Aorta (tissue), 5 donors: ENCODE measurements at regions not wholly inside any gene's neighbourhood (a gene's known extent, or its start where the extent isn't known, plus 50 kb on each side); places are given as distances from the start of the nearest gene placed in this dataset.

Source experiments
- ATAC-seq: fragments of 200-7000 bp; cut with Tn5 transposase; one replicate; pipeline ENCODE4 v1.9.1; 2022; ENCODE audit warnings: moderate library complexity; ENCODE audit not compliant: low FRiP score
- DNase-seq, 2 donors: peaks; one replicate each; pipeline ENCODE4 v3.0.0-alpha.2; 2020
- H3K27ac ChIP-seq, 2 donors: one replicate each; pipeline ENCODE4 v1.5.1; 2013; ENCODE audit warnings: low read length in 2 of 2, mild to moderate bottlenecking in 2 of 2, moderate library complexity in 2 of 2, control low read depth in 1 of 2, inconsistent platforms in 1 of 2, low read depth in 1 of 2
- H3K27me3 ChIP-seq, 2 donors: one replicate each; pipeline ENCODE4 v1.6.1; 2013; ENCODE audit warnings: control low read depth in 1 of 2, low read length in 1 of 2, mild to moderate bottlenecking in 1 of 2, moderate library complexity in 1 of 2; ENCODE audit not compliant: insufficient read depth in 2 of 2, control insufficient read depth in 1 of 2
- H3K36me3 ChIP-seq, 2 donors: one replicate each; pipeline ENCODE4 v1.6.1; 2013; ENCODE audit warnings: control low read depth in 1 of 2, low read length in 1 of 2, mild to moderate bottlenecking in 1 of 2; ENCODE audit not compliant: insufficient read depth in 2 of 2, control insufficient read depth in 1 of 2
- H3K4me1 ChIP-seq, 2 donors: one replicate each; pipeline ENCODE4 v1.6.1; 2013; ENCODE audit warnings: low read length in 2 of 2, control low read depth in 1 of 2, mild to moderate bottlenecking in 1 of 2, moderate library complexity in 1 of 2; ENCODE audit not compliant: insufficient read depth in 2 of 2, control insufficient read depth in 1 of 2
- H3K4me3 ChIP-seq, 2 donors: one replicate each; pipeline ENCODE4 v1.5.1; 2013; ENCODE audit warnings: low read length in 2 of 2, control low read depth in 1 of 2, mild to moderate bottlenecking in 1 of 2
- H3K9me3 ChIP-seq: one replicate; pipeline ENCODE4 v1.6.1; 2013; ENCODE audit warnings: mild to moderate bottlenecking, low read length; ENCODE audit not compliant: control insufficient read depth
- WGBS, 2 donors: extraction: QIAGEN DNeasy Blood & Tissue Kit; methylation state at CpG; one replicate each; pipeline ENCODE4 v1.1.7; 2013; 5-methylcytosine and 5-hydroxymethylcytosine counted together
- intact Hi-C, 2 donors: fragments of 100-400 bp; cut with DNase I; formaldehyde crosslinking; loops; one replicate each; pipeline versions ENCODE4 v1.14.2 to v1.15.0; 2022
- donor health status: healthy with polysubstance abuse.
- donor health status: Bipolar disorder and iron deficiency.
- donor health status: DM: no; HTN: no; CAD: no.
- donor health status: DM: no; HTN: no; CAD: no.
- donor health status: DM: yes; HTN: yes; CAD: no.

DNA sequence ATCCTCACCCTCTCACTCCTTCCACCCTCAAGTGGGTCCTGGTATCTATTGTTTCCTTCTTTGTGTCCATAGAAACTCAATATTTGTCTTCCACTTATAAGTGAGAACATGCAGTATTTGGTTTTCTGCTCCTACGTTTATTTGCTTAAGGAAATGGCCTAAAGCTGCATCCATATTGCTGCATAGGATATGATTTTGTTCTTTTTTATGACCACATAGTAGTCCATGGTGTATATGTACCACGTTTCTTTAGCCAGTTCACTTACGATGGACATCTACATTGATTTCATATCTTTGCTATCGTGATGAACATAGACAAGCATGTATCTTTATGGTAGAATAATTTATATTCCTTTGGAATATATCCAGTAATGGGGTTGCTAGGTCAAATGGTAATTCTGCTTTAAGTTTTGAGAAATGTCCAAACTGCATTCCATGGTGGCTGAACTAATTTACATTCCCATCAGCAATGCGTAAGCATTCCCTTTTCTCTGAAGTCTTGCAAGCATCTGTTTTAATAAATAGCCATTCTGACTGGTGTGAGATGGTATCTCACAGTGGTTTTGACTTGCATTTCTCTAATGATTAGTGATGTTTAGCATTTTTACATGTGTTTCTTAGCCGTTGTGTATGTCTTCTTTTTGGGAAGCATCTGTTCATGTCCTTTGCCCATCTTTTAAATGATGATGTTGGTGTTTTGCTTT lies 650.2 kb downstream of the ZNF385D start:
- H3K9me3 ChIP-seq: no peaks in the 10 kb centered on the region
- intact Hi-C loops: no loop called here
- peaks cover 0 to 2% of the 10 kb centered on the region in 2 donors for H3K27me3 ChIP-seq
- DNase-seq (no peak), ATAC-seq (no peak)
- WGBS, 2 donors: 83 to 85% methylated on average over 6 of the region's 6 CpGs
- no peak overlapping the region for H3K27ac ChIP-seq
- H3K36me3 ChIP-seq: no peaks in the 10 kb centered on the region
- H3K4me3 ChIP-seq: no peak overlapping the region
- no peaks in the 10 kb centered on the region for H3K4me1 ChIP-seq

GRCh38 chr3:21094686-21095085 lies 656.3 kb downstream of the ZNF385D start:
- DNase-seq (no peak), ATAC-seq (no peak)
- intact Hi-C loops: no loop called here
- 94 to 100% methylated on average over 2 of the region's 2 CpGs for WGBS, 2 donors
- H3K27me3 ChIP-seq: peaks cover 0 to 2% of the 10 kb centered on the region in 2 donors
- H3K4me1 ChIP-seq: no peaks in the 10 kb centered on the region
- no peak overlapping the region for H3K27ac ChIP-seq
- H3K9me3 ChIP-seq: no peaks in the 10 kb centered on the region
- H3K36me3 ChIP-seq: no peaks in the 10 kb centered on the region
- H3K4me3 ChIP-seq: no peak overlapping the region

GRCh38 chr3:21073561-21073960 lies 677.4 kb downstream of the ZNF385D start:
- no peak overlapping the region for H3K4me3 ChIP-seq
- no peak for ATAC-seq
- H3K4me1 ChIP-seq: no peaks in the 10 kb centered on the region
- DNase-seq: no peak
- 76 to 81% methylated on average over 1 of the region's 1 CpG for WGBS, 2 donors
- H3K36me3 ChIP-seq: no peaks in the 10 kb centered on the region
- H3K9me3 ChIP-seq: peaks cover 2% of the 10 kb centered on the region
- no peaks in the 10 kb centered on the region for H3K27me3 ChIP-seq
- intact Hi-C loops: no loop called here
- no peak overlapping the region for H3K27ac ChIP-seq

DNA sequence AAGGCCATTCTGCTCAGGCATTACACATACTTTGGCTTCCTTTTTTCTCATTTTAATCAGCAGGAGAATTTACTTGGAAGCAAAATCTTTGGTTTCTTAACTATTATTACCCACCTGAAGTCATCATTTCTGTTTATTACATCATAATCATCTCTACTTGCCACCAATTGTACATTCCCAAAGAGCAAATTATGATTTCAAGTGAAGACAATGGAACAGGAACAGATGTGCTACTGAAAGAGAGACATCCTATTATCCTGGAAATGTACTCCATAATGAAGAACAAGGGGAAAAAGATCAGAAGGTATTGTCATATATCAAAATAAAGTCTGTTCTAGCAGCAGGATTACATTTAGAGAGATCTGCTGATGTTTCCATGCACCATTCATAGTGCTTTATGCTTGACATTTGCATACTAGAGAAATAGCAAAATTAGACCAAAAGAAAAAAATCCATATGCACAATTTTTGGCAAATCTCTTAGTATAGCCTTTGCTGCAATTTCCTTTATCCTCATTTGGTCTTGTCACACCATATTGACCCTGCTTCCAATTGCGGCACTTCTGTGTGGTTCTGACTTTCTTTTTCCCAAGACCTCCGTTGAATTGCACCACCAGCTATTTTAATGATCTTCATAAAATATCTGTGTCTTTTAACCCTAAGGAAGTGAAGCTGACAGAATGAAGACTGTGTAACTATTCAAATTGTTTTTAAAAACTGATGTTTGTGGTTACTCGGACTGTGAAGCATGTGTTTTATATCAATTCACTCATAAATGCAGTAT lies 683.8 kb downstream of the ZNF385D start:
- ATAC-seq: no peak
- H3K27ac ChIP-seq: no peak overlapping the region
- intact Hi-C loops: no loop called here
- 71 to 88% methylated on average over 3 of the region's 3 CpGs for WGBS, 2 donors
- H3K27me3 ChIP-seq: no peaks in the 10 kb centered on the region
- no peaks in the 10 kb centered on the region for H3K36me3 ChIP-seq
- H3K4me1 ChIP-seq: no peaks in the 10 kb centered on the region
- DNase-seq: no peak
- H3K4me3 ChIP-seq: no peak overlapping the region
- H3K9me3 ChIP-seq: no peaks in the 10 kb centered on the region

DNA sequence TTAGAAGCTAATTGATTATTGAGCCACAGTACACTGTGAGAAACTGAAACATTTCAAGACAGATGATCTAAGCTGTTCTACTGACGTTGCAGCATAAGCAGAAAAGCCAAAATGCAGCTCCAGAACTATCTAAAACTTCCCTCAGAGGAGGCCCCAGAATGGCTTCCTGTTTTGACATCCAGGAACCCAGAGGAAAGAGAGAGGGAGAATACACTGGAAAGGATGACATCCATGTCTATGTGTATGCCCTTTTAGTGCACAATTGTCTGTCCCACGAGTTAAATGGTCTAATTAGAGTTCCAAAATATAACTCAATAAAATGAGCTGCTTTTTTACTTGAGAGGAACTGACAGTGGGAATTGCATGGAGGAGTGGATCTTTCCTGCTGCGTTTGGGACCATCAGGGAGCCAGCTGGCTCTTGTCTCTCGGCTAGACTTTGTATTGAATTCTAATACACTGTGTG lies 688.1 kb downstream of the ZNF385D start:
- DNase-seq (no peak), ATAC-seq (no peak)
- Histone ChIP-seq H3K9me3 (no peaks in the 10 kb centered on the region), H3K36me3 (no peaks in the 10 kb centered on the region), H3K4me1 (peaks cover 0 to 2% of the 10 kb centered on the region in 2 donors), H3K4me3 (no peak overlapping the region), H3K27me3 (no peaks in the 10 kb centered on the region), H3K27ac (no peak overlapping the region)
- WGBS, 2 donors: 30 to 46% methylated on average over 4 of the region's 4 CpGs
- intact Hi-C loops: no loop called here

DNA sequence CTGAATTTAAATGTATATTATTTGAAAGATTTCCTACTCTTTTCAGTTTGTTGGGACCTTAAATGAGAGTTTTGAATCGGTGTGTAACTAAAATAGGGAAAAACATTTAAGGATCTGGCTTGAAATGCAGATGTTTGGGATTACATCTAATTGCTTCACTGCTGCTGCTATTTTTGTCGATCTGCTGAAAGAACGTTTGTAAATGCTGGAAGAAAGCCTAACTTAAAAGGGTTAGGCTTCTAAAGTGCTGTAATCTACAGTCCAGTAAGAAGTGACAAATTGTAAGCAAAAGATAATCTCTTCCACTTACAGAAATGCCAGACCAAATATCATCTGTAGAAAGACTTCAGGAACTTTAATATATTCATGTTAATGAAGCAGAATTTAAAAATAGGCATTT lies 691.6 kb downstream of the ZNF385D start:
- Histone ChIP-seq H3K4me3 (no peak overlapping the region), H3K4me1 (peaks cover 0 to 2% of the 10 kb centered on the region in 2 donors), H3K9me3 (no peaks in the 10 kb centered on the region), H3K27ac (no peak overlapping the region), H3K27me3 (no peaks in the 10 kb centered on the region), H3K36me3 (no peaks in the 10 kb centered on the region)
- no peak for ATAC-seq
- intact Hi-C loops: no loop called here
- 2 to 4% methylated on average over 3 of the region's 3 CpGs for WGBS, 2 donors
- no peak for DNase-seq

GRCh38 chr3:21056293-21056692 lies 694.7 kb downstream of the ZNF385D start:
- ATAC-seq (no peak), DNase-seq (no peak)
- WGBS, 2 donors: 91 to 92% methylated on average over 1 of the region's 1 CpG

GRCh38 chr3:21055015-21055414 lies 696.0 kb downstream of the ZNF385D start:
- H3K4me3 ChIP-seq: no peak overlapping the region
- no peak overlapping the region for H3K27ac ChIP-seq
- H3K9me3 ChIP-seq: no peaks in the 10 kb centered on the region
- ATAC-seq (no peak), DNase-seq (no peak)
- H3K36me3 ChIP-seq: no peaks in the 10 kb centered on the region
- peaks cover 0 to 2% of the 10 kb centered on the region in 2 donors for H3K4me1 ChIP-seq
- intact Hi-C loops: no loop called here
- H3K27me3 ChIP-seq: no peaks in the 10 kb centered on the region

More at GRCh38 chr3:21056293-21056692, 694.7 kb downstream of the ZNF385D start:
- Histone ChIP-seq H3K4me3 (no peak overlapping the region), H3K27me3 (no peaks in the 10 kb centered on the region), H3K36me3 (no peaks in the 10 kb centered on the region), H3K27ac (no peak overlapping the region), H3K4me1 (peaks cover 0 to 2% of the 10 kb centered on the region in 2 donors), H3K9me3 (no peaks in the 10 kb centered on the region)
- intact Hi-C loops: no loop called here

DNA sequence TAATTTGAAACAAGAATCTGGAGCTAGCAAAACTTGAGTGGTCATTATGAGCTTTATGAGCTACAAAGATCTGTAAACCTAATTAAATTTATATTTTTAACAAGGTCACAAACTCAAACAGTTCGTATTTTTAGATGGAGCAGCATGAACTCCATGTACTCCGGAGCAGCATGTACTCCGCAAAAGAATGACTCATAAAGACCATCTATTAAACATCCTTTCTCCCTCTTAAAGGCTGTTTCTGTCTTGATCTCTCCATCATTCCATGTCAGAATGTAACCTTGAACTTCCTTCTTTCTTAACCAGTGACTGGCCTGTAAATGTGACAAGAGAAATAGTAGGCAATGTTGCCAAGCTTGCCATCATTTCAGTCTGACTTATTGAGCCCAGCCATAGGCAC lies 696.9 kb downstream of the ZNF385D start:
- Histone ChIP-seq H3K9me3 (no peaks in the 10 kb centered on the region), H3K27ac (no peak overlapping the region), H3K36me3 (no peaks in the 10 kb centered on the region), H3K4me1 (no peaks in the 10 kb centered on the region), H3K4me3 (no peak overlapping the region), H3K27me3 (no peaks in the 10 kb centered on the region)
- ATAC-seq (no peak), DNase-seq (no peak)
- WGBS, 2 donors: 89 to 91% methylated on average over 3 of the region's 3 CpGs
- intact Hi-C loops: no loop called here
